ENCODE measurements at regions not wholly inside any gene's neighbourhood (a gene's known extent, or its start where the extent isn't known, plus 50 kb on each side); places are given as distances from the start of the nearest gene placed in this dataset.
A peak's percentile ranks its signal among the peaks of the same experiment; 100 is the strongest.
"Not testable (repeated sequence)": the region's sequence is repeated elsewhere in the genome, so short reads cannot be mapped to it uniquely, and the experiment has no call there.

DNA sequence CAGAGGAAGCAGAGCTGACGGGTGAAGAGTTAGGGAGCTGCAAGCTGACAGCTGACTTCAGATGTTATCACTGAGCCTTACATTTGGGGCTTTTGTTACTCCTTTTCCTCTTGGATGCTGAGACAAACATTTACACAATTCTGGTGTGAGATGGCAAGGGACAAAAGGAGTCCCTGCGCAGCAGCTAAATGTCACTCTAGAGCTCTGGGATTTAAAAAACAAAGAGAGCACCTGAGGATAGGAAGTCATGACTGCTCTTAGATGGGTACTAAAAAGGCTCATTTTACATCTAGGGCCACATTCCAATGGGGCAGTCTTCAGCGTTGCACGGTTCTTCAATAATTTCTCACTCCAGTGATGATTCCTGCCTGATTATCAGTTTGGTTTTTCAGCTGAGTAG lies 204.5 kb downstream of the RAB38 start:
- DNase-seq, result no peak

DNA sequence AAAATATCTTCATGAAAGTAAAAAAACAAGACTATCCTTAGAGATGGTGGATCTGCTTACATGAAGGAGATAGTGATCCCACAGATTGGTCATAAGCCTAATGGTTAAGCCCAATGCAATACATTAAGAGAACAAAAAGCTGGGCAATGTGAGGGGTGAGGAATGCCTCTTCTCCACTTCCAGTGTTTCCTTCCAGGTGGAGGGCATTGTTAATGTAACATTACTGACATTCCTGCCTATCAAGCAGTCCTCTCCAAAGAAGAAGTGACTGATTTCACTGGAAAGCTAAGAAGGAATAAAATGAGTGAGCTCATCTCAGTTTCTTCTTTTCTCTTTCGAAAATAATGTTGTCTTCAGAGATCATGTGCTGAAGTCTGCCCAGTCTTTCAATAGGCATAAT lies 207.8 kb downstream of the RAB38 start:
- no peak for DNase-seq

DNA sequence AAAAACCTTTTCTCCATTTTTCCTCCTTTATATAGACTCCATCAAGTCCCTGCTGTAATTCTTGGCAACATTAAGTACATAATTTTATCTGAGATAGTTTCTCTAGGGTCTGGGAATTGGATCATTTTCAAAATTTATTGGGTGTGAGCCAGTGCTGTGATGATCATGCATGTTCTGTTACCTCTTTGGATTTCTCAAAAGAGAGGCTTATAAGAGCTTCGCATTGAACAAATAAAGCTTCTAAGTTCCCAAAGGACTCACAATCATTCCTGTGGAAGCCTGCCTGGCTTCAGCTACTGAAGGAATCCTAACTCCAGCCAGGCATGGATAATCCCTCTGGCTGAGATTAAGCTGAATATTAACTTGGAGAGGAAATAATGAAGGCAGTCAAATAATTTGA lies 208.5 kb downstream of the RAB38 start:
- peak; percentile 50 for DNase-seq

DNA sequence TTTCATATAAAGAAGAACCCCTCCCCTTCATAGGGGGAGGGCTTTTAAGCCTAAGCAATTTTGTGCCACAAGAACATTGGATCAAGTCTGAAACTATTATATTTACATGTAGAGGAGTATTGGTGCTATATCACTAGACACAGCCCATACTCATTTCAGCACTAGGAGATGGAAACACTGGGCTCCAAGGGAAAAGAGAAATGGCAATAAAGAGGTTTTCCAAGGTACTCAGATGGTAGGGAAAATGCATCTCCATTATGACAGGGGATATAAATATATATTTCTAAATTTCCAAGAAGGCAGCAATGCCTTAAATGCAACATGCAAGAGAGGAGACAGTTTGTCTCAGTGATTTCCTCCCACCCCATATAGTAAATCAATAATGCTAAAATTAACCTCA lies 209.0 kb downstream of the RAB38 start:
- DNase-seq, result no peak

DNA sequence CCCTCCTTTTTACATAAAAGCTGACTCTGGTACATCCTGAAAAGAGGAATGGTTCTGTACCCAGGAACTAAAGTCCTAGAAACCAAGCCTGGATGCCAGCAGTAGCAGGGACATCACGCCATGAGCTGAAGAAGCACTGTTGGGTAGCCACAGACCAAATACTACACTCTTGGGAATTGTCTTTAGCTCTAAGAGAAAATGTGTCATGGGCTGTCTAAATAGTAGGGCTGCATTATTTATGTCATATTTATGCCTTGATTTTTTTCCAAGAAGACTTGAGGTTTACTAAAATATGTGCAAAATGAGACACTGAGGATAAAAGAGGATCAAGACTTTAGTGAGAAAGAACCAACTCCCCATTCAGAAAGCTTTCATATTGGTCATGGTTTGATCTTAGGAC lies 213.6 kb downstream of the RAB38 start:
- peak; percentile 37 for DNase-seq

DNA sequence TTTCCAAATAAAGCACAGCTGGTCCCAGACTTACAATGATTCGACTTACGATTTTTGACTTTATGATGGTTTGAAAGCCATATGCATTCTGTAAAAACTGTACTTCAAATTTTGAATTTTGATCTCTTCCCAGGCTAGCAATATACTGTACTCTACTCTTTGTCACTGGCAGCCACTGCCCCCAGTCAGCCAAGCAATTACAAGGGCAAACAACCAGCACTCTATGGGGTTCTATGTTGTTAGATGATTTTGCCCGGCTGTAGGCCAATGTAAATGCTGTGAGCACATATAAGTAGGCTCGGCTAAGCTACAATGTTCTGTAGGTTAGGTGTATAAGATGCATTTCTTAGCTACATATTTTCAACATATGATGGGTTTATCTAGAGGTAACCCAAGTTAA lies 217.3 kb downstream of the RAB38 start:
- DNase-seq, result no peak

DNA sequence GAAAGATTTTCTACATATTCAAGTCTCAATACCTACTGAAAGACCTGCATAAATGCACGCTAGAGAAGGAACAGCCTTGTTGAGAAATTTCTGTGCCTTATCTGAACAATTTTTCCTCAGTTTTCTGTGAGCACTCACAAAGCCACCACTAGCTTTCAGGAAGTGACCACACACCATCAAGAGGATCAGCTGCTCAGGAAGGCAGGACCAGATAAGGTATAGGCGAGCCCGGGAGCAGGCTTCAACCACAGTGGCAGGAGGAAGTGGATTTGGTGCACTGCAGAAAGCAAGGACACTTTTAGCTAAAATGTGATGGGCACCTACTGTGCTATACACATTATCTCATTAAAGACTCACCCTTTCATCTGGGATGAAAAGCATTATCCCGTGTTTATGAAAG lies 220.8 kb downstream of the RAB38 start:
- DNase-seq, result no peak

DNA sequence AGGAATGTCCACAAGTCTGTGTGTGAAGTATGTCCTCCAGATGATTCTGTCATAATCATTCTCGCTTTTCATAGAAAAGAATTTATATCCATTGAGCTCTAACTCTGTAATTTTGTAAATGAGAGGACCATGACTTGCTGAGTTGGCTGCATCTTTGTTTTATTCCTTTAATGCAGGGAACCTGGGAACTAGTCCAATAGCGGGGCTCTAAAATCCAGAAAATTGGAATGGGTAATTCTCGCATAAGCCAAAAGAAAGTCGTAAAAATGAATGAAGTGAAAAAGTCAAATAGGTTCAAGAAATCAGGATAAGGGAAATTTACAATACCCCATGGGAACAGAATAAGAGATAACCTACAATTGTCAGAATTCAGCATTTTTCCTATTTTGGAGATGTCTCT lies 232.5 kb downstream of the RAB38 start:
- DNase-seq, result no peak

DNA sequence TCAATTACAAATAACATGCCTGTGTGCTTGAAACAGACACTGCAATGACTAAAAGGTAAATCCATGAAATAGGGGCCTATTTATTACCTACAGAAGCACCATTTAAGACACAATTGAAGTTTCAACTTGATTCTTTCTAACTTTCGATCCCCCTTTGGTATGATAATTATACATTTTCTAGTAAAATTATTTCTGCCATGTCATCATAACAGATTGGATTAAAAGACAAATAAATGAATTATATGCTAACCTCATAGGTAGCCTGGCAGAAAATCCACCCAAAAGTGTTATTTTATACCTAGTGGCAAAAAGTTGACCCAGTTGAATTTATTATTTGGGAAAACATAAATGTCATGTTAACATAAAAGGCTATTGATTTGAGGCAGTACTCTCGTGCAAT lies 241.1 kb downstream of the RAB38 start:
- DNase-seq, result no peak

DNA sequence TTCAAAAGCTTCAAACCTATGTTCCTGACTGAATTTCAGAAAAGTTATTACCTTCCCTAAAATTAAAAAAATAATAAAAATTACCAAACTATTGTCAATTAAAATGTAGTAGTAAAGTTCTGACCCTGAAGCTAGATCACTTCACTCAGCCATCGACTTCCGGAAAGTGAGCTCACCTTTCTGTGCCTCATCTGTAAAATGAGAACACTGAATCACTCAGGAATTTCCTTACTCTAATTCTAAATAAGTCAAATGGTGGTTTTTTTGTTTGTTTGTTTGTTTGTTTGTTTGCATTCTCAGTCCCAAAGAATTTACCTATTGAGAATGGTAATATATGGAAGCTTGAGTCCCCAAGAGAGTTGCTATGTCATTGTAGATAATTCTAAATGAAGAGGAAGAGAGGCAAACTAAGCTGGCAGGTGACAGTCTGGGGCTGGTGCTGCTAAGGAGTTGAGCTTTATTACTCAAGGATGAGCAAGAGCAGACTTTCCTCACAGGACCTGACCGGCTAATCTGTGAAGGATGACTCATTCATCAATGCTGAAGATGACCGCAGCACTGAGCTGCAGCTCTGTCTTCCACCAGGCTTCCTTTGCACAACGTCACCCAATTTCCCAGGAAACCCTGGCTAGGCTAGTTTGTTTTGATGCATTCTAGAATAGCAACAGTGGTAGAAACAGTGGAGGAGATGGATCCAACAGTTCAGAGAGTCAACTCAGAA lies 248.8 kb downstream of the RAB38 start:
- peak; percentile 73 for DNase-seq

DNA sequence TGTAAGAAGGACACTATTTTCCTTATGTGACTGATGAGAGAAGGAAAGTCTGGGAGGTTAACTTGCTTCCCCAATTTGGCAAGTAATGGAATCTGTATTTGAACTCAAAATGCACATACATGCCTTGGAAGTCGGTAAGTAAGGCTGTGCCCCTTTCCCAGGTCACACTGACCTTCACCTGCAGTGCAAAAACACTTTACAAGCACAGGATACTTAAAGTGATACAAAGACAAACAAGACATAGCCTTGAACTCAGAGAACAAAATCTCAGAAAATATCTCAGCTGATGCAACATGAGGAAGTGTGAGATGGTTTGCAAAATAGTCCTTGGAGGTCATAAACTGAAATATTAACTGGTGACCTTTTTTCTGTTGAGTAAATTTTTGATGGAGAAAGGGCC lies 251.1 kb downstream of the RAB38 start:
- no peak for DNase-seq

DNA sequence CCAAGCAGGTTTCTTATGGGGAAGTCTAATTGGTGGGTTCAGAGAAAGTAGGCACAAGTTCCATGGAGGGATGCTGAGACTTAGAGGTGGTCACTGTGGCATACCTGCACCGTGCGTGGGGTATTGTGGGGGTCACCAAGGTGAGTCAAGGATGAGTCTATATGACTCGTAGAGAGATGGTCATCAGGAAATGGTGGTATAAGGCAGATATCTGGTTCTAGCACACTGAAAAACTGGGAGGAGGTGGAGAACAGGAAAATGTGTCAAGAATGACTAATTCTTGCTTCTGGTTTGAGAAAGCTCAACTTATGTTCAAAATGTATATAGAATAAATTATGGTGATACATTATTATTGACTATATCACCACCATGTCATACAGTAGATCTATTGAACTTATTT lies 258.1 kb downstream of the RAB38 start:
- no peak for DNase-seq

DNA sequence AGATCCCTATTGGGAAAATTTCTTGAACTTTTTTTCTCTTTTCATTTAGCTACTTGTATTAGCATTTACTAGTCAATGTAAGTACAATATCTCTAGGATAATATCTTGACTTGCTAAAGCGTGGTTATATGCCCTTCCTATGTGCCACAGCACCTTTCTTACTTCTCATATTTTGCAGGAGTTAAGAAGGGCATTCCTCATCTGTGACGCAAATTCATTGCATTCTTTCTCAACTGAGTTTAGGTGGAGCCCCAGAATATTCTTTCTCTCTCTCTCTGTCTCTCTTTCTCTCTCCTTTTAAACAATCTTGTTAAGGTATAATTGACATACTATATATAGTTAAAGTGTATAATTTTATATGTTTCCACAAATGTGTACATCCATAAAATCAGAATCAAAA lies 266.1 kb downstream of the RAB38 start:
- DNase-seq, result no peak

DNA sequence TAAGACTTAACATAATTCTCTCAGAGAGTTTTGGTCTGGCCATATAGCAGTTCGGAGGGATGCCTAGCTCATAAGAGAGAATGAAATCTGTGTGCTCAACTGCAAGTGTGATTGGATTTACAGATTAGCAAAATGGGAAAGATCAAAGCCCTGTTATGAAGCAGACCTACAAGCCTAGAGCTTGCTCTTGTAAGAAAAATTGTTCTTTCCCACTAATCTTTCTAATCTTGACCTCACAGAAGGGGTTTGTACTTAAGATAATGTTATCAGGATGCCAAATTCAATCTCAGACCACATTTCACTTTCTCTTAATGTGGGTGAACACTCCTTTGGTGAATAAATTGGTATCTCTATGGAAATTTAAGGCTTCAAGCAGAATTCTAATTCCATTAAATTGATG lies 267.2 kb downstream of the RAB38 start:
- DNase-seq, result no peak

DNA sequence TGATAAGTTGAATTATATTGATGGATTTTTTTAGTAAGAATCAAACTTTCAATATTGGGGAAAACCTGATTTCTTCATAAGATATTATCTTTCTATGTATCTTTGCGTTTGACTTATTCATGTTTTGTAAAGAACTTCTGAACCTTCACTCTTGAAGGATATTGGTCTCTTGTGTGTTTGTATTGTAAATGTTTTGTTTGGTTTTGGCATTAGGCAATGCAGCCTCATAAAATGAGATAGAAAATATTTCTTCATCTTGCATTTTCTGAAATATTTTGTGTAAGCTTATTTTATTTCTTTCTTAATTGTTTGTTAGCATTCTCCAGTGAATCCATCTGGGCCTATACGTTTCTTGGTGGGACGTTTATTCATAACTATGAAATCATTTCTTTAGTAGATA lies 271.9 kb downstream of the RAB38 start:
- no peak for DNase-seq

DNA sequence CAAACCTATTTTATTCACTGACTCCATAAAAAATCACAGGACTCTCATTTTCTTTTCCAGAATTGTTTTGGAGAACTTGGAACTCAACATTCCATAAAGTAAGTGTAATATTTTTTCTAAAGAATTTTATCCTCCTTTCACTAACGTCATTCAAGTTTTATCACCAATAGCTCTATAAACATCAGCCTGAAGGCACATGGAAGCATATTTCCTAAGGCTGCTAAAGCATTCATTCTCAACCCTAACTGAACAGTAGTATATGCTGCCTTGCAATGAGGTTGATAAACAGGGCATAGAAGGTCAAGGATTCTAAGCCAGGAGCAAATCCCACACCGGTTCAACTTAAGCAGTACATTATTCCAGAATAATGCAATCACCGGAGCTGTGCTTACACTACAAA lies 273.9 kb downstream of the RAB38 start:
- DNase-seq, result no peak

DNA sequence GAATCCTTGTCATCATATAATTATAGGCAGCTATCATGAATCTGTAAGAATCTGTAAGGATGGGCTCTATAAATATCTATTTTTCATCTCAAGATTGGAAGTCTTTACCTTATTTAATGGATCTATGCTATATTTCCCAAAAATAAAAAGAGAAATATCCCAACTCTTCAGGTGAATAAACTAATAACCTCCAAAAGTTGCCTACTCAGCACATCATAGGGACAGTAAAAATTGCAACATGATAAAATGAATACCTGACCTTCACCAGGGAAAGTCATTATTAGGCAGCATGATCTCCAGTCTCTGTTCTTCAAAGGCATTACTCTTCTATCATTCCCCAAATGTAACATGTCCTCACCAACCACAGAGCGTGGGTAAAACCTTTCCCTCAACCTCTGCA lies 277.3 kb downstream of the RAB38 start:
- DNase-seq, result peak; percentile 3

DNA sequence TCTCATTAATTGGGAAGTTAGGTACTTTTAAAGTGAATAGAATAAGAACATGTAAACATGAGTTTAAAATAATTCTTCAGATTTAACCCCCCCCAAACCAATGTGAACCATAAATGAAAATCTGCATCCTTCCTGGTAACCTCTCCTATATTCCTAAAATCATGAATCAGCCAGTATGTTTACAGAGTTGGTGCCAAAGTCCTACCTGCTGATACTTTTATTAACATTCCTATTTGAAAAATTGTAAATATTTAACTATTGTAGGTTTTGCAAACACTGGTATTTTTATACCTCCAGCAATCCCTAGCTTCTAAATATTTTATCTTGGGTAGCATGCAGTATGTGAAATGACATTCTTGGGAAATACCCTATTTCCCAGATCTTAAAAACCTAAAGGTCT lies 278.2 kb downstream of the RAB38 start:
- no peak for DNase-seq

DNA sequence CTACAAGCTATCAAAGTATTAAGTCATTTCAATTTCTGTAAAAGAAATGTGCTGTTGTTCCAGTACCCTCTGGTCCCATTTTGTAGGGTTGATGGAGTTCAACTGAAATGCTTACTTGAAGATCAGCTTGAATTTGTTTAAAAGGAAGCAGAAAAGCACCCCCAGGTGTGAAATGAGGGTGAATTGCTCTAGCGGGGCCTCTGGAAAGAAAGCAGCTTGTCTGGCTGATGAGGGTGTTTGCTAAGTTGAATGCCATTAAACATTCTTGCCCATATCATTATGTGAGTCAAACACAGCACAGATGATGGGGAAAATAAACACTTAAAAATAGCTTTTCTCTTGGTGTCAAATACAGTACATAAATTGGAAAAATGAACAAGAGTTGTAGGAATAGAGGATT lies 280.3 kb downstream of the RAB38 start:
- DNase-seq, result no peak

DNA sequence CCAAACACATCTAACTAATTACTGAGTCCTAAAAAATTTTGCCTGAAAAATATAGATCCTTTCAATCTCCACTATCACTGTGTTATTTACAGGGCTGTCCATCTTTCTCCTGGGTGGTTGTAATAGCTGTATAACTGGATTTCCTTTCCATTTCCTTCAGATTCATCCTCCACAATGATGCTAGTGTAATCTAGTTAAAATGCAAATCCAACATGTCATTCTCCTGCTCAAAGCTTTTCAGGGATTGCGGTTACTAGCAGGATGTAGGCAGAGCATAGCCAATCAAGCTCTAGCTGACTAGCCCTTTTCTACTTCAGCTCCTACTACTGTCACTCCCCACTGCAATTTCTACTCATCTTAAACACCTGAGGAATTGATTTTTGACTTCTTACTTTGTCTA lies 283.0 kb downstream of the RAB38 start:
- no peak for DNase-seq

DNA sequence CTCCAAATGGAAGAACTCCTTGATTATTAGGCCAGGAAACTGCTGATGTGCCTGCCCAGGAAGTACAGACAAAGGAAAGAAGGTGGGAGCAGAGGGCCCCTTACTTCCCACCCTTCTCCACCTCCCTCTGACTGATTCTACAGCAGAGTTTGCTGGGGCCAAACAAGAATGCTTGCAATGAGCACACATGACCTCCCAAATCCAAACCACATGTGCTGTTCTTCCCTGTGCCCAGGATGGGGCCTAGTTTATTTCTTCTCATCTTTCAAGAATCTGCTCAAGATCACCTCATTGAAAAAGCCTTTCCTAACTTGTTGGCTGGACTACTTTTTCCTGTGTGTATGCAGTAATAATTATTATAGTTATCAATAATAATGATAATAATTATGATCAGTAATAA lies 286.1 kb downstream of the RAB38 start:
- DNase-seq, result no peak

DNA sequence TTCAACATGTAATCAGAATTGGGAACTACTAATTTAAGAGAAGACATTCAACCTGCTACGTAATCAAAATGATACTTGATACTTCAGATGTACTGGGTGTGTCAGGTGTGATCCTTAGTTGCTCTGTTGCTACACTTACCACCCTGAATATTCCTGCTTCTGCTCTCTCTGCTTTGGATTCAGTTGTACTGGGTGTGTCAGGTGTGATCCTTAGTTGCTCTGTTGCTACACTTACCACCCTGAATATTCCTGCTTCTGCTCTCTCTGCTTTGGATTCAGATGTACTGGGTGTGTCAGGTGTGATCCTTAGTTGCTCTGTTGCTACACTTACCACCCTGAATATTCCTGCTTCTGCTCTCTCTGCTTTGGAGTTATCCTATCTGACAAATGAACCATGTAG lies 290.2 kb downstream of the RAB38 start:
- DNase-seq, result not testable (repeated sequence)

DNA sequence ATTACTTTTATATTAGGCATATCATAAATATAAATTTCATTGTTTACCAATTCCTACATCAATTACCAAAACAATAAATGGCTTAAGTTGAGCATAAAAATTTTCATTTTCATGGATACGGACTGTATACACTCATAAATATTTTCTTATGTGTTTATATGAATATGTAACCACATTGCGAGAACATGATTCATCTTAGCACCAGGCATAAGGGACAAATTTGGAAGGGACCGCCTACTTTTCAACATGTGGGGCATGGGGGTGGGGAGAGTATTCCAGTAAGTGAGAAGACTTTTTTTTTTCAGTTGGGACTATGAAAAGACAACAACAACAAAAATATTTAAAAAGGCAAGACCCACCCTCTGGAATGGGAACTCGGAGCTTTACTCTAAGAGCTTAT lies 296.1 kb downstream of the RAB38 start:
- DNase-seq, result peak; percentile 52

DNA sequence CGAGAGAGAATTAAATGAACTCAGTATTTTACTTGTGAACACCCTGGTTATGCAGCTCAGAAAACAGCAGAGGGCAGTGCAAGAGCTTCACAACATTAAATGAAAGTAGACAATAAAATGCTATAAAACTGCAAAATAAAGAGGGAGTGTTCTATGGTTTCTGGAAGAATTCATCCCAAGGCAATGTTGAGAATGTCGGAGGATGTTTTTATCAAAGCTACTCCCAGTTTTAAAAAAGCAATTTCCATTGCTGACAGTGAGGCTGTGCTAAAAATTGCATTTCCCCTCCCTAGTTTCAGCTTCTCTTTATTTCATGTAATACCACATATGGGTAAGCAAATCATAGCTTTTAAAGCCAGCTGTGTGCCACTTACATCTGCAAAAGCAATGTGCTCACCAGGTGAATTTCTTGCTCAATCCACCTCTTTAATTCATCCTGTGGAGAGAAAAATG lies 296.8 kb downstream of the RAB38 start:
- peak; percentile 47 for DNase-seq

DNA sequence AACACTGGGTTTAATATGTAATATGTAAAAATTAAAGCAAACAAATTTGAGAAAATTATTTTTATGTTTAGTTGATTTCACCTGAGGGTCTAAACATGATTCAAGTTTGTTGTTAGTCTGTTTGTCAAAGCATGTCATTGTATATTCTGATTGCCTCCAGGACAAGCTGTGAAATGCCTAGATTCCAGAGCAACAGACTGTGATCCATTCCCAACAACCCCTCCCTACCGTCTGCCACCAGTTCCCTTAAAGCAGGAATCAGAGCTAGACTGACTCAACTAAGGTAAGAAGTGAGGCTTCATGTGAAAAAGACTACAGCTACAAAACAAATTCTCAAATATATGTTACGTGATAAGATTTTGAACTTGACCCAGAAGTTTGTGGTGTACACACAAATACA lies 304.2 kb downstream of the RAB38 start:
- no peak for DNase-seq

DNA sequence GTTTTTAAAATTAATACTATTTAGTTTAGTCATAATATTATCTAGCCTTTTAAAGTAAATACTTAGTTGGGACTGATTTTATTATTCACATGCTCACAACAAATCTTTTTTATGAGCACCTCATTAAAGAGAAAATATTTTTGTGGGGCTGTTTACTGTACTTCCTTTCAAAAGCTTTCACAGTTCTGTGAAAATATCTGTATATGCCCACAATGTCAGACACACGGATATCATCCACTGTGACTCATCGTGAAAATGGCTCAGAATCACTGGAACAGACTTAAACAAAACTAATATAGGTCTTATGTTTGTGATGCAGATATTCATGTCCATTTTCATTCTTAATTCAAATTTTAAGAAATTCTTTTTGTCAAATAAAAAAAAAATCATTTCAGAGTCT lies 305.2 kb downstream of the RAB38 start:
- DNase-seq, result no peak

Measured in fibroblast of upper back skin (primary cell).